Erythroblast (primary cell): ENCODE measurements at regions not wholly inside any gene's neighbourhood (a gene's known extent, or its start where the extent isn't known, plus 50 kb on each side); places are given as distances from the start of the nearest gene placed in this dataset.
"Not testable (repeated sequence)": the region's sequence is repeated elsewhere in the genome, so short reads cannot be mapped to it uniquely, and the experiment has no call there.

ENCODE experiments used
- DNase-seq, 2 experiments: peaks; one replicate each; lab custom pipeline; 2025; lab: John Stamatoyannopoulos, UW
- GATA1 ChIP-seq: IDR thresholded peaks from 2 replicates; pipeline ENCODE4 v1.6.1; 2011; ENCODE audit warnings: low read depth, mild to moderate bottlenecking, control low read depth, low read length, moderate library complexity
- POLR2A ChIP-seq: IDR thresholded peaks from 2 replicates; pipeline ENCODE4 v1.6.1; 2011; ENCODE audit warnings: mild to moderate bottlenecking, low read length

DNA sequence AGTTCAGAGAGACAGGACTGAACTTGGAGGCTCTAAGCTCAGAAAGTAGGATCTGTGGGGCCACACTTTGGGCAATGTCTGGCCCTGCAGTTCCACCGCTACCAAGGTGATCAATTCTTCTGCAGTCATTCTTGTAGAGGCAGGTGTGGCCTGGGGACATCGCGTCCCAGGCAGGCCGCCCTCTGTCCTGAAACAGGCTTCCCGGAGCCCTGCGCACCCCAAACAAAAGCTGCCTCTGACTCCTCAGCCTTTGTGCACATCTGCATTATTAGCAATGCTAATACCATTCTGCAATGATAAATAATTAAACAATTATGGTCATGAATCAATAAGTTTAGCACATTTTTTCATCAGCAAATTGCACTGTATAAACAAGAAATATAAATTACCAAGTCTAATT lies 160.2 kb downstream of the URI1 start:
- TF ChIP-seq GATA1 (no peak), POLR2A (no peak)

DNA sequence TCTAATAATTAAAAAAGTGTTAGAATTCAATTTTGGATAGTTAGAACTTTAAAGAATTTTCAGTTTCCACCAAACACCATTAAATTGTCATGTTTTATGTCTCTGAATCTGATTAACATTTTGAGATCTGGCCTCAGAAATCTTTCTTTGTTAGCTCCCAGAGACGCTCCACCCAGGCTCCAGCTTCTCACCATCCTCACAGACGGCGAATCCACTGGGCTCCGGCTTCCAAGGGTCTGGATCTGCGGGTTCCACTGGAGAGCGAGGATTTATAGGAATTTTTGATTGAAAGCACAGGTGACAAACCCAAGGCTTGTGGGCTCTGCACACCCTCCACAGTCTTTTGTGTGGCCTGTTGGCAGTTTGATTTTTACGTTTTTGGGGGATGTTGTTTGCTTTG lies 160.6 kb downstream of the URI1 start:
- TF ChIP-seq POLR2A (no peak), GATA1 (no peak)
- no peak for DNase-seq

More for the DNA sequence above, 160.2 kb downstream of the URI1 start:
- DNase-seq: no peak

DNA sequence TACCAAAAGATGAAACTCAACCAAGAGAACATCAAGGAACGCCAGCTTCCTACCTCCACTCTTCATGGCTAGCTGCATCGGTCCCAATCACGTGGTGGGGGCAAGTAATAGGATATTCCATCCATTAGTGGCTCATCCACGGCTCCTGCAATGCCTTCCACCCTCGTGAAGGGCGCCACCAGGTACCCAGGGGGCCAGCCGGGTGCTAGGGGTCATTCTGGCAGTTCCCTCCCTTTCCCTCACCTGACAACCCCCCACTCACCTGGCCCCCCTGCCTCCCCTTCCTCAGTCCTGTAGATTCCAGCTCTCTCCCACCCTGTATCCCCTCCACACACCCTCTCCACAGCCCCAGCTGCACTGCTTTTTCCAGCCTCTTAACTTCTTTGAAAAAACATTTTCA lies 161.9 kb downstream of the URI1 start:
- no peak for DNase-seq
- TF ChIP-seq POLR2A (no peak), GATA1 (no peak)

DNA sequence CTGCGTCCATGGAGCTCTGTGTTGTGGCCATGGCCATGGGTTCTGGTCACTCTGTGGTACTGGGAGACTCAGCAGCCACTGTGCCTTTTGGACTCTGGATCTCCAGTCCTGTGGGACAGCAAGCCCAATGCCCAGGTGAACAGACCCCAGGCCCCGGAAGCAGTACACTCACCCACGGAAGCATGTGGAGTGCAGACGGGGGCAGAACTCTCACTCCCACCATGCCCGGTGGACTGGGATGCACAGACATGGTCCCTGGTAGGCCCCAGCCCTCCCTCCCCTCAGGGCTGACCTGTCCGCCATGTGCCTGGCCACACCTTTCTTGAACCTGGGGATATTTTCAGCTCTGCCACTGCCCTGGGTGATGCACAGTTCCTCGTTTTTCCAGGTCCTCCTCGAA lies 163.3 kb downstream of the URI1 start:
- no peak for DNase-seq
- TF ChIP-seq POLR2A: no peak
- TF ChIP-seq GATA1: no peak

DNA sequence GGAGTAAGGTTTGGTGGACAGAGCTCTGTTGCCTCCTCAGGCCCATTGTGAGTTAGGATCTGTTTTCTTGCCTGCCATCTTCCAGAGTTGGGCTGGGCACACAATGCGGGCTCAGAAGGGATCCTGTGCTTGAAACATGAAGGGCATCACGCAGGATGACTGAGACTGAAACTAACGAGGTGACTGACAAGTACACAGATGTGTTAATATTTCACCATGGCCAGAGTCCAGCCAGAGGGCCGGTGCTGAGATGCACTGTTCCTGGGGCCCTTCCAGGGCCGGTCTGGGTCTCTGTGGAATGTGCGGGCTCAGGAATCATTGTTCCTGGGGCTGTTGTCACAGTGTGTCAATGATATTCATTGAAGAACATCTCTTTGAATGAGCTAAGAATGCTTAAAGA lies 163.7 kb downstream of the URI1 start:
- no peak for TF ChIP-seq POLR2A
- no peak for TF ChIP-seq GATA1
- DNase-seq: no peak

DNA sequence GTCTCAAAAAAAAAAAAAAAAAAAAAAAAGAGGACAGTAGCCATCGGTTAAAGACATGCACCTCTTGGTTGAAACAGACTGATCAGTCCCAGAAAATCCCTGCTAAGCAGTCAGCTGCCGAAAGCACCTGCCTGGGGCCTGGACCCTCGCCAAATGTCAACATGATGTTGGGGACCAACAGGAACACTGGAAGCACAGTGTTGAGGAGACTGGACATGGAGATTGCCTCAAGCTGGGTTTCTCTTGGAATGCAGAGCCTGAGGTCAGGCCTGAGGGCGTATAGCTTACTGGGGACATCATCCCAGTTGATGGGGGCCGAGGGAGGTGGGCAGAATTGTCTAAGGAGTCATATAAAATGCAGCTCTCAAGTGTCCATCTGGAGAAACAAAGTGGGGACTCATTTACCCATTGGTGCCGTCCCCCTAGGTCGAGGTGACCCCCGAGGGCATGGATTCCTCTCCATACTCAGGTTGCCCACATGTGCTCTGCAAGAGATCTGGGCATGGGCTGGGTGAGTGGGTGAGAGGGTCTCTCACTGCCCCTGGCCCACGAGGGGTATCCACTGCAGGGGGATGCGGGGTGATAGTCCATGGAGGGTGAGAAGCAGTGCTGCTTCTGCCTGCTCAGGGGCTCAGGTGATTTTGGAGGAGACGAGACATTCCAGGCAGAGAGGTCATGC lies 164.5 kb downstream of the URI1 start:
- DNase-seq: no peak
- TF ChIP-seq GATA1: no peak
- no peak for TF ChIP-seq POLR2A

DNA sequence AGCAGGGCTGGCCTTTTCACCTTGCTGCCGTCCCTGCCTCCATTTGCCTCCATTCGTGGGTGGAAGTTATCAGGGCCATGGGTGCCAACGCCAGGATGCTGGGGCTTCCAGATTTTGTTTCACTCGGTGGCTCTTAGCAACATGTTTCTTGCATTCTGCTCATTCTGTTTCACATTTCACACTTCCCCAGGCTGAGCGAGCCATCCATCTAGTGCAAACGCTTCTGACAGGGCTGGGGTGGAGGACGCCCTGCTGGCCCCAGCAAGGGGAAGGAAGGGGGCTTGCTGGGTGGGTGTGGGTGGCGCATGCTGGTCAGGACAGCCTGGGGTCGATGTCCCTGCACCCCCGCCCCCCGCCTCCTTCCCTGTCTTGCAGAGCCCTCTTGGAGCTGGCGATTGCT lies 165.2 kb downstream of the URI1 start:
- no peak for DNase-seq

DNA sequence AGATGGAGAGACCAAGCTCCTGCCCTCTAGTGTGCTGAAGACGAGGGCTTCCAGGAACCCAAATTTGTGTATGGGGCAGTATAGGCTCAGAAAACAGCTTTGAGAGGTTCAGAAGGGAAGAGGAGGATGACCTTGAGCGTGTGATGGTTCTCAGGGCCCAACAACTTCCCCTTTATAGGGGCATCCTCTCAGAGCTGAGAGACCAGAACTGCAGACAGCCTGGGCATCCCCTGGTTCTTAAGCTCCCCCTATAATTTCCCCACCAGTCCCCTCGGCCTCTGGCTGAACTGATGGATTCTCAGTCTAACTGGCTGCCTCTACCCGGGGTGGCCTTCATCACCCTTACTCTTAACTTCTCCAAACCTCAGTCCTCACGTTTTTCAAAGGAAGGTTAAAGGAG lies 167.5 kb downstream of the URI1 start:
- DNase-seq: no peak
- TF ChIP-seq GATA1 (no peak), POLR2A (no peak)

More for the DNA sequence above, 165.2 kb downstream of the URI1 start:
- TF ChIP-seq GATA1: no peak
- TF ChIP-seq POLR2A: no peak

DNA sequence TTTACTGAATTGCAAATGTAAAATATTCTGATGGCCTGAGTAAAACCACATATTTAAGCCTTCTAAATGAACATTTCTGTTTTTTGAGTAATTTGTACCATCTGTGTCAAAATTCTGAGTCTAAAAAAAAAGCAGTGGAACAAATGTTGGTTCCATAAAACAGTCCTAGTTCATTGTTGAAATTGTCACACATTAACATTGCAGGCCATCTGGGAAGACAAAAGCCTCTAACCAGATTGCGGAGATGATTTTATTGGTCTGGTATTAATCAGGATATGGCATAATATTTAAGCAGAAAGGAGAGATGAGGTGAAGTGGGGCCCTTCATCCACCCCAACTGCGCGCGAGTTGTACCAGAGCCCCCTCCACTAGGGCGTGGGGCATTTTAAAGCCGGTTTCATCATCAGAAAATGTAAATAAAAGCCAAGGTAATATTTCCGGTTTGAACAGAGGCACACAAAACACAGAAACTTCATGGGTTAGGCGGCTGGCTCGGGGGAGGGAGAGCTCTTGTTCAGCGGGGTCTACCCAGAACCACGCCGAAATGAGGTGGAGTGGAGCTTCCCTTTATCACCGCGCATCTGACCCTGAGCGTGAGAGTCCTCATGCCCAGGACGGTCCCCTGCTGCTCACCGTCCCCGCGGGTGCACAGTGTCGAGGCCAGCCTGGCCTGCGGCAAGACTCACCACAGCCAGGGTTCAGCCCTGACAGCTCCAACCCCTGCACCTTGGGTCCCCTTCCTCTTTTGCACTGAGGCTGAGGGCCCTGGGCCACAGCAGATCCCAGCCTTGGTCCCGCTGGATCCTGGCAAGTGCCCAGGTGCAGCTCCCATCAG lies 169.2 kb downstream of the URI1 start:
- TF ChIP-seq GATA1 (no peak), POLR2A (no peak)
- DNase-seq: no peak

DNA sequence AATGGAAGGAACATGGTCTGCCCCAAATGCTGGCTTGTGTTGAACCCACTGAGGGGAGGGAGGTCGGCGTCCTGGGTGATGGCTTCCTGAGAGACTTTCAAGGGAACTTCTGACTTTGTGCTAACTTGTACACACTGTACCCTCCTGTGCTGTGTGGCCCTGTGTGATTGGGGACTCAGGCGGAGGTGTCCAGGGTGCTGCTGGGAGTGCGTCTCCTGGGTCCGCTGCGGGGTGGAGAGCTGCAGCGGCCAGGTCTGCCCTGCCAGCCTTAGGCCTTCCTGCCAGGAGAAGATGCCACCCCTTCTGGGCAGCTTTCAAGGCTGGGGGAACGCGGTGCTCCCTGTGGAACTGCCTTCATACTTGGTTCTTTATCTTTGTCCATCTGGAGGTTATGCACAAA lies 170.1 kb downstream of the URI1 start:
- no peak for DNase-seq
- TF ChIP-seq GATA1: no peak

DNA sequence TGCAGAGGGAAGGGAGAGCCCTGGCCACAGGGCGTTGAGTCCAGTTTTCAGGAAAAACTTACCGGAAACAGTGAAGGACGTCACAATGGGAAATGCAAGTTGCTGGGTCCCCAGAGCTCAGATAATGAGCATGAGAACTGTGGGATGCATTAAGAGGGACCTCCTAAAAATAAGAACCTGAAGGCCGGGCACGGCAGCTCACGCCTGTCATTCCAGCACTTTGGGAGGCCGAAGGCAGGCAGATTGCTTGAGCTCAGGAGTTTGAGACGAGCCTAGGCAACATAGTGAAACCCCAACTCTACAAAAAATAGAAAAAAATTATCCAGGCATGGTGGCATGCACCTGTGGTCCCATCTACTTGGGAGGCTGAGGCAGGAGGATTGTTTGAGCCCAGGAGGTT lies 170.6 kb downstream of the URI1 start:
- TF ChIP-seq POLR2A (no peak), GATA1 (no peak)
- DNase-seq: no peak

DNA sequence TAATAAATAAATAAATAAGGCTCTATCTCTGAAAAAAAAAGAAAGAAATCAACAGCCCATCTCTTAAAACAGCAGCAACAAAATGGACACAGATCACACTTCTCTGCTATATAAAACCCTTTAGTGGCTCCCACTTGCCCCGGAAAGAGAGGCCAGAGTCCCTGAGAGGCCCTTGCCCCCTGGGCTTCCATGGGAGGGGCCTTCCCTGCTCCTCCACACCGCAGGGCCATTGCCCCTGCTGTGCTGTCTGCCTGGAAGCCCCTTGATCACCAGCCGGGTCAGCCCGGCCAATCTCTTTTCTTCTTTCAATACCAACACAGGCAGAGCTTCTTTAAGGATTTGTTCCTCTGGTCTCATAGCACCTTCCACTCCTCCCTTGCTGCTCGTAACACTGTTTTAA lies 171.1 kb downstream of the URI1 start:
- TF ChIP-seq GATA1 (no peak), POLR2A (no peak)
- DNase-seq: no peak

DNA sequence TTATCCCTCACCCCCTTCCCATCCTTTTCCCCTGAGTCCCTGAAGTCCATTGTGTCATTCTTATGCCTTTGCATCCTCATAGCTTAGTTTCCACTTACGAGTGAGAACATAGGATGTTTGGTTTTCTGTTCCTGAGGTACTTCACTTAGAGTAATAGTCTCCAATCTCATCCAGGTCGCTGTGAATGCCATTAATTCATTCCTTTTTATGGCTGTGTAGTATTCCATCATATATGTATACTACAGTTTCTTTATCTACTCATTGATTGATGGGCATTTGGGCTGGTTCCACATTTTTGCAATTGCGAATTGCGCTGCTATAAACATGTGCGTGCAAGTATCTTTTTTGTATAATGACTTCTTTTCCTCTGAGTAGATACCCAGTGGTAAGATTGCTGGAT lies 172.1 kb downstream of the URI1 start:
- DNase-seq: not testable (repeated sequence)

DNA sequence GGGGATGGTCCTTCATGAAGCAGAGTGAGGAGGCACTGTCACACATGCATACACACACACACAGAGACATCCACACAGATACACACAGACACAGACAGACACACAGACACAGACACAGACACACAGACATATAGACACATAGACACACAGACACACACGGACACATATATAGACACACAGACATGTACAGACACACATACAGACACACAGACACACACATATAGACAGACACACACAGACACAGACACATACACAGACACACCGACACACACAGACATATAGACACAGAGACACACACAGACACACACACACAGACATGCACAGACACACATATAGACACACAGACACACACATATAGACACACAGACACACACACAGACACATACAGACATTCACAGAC lies 173.9 kb downstream of the URI1 start:
- no peak for TF ChIP-seq GATA1
- no peak for DNase-seq

DNA sequence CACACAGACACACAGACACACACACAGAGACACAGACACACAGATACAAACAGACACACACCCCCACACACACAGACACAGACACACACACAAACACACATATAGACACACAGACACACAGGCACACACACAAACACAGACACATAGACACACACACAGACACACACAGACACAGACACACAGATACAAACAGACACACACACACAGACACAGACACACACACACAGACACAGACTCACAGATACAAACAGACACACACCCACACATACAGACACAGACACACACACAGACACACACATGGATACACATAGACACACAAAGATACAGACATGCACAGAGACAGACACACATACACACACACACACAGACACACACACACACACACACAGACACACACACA lies 174.5 kb downstream of the URI1 start:
- no peak for DNase-seq
- TF ChIP-seq POLR2A: no peak
- TF ChIP-seq GATA1: no peak
